Loucy (cell line): ENCODE measurements at regions not wholly inside any gene's neighbourhood (a gene's known extent, or its start where the extent isn't known, plus 50 kb on each side); places are given as distances from the start of the nearest gene placed in this dataset.

Experiments used
- CTCF ChIP-seq: fragments of 200-600 bp; sonication (generic); conservative IDR thresholded peaks from 2 replicates; pipeline ENCODE4 v1.5.1; 2014; ENCODE audit warnings: mild to moderate bottlenecking, antibody characterized with exemption, low read length
- EZH2phosphoT487 ChIP-seq: fragments of 200-600 bp; IDR thresholded peaks from 2 replicates; pipeline ENCODE4 v1.6.1; 2018; ENCODE audit warnings: antibody characterized with exemption, mild to moderate bottlenecking, moderate library complexity, borderline replicate concordance

GRCh38 chr3:66948041-66948440, 50.1 kb upstream of the KBTBD8 start:
- TF ChIP-seq CTCF (no peak), EZH2phosphoT487 (no peak)
